ENCODE measurements at regions not wholly inside any gene's neighbourhood (a gene's known extent, or its start where the extent isn't known, plus 50 kb on each side); places are given as distances from the start of the nearest gene placed in this dataset.
"Not testable (repeated sequence)": the region's sequence is repeated elsewhere in the genome, so short reads cannot be mapped to it uniquely, and the experiment has no call there.

GRCh38 chr1:118298397-118298796 is 113.4 kb upstream of the SPAG17 start:
- no peak overlapping the region for H3K27ac ChIP-seq (ENCODE audit: low read depth, low read length)
- peaks cover 32% of the 10 kb centered on the region for H3K4me1 ChIP-seq (ENCODE audit: control insufficient read depth, insufficient read depth, low read length)
- no peaks in the 10 kb centered on the region for H3K9me3 ChIP-seq (ENCODE audit: control insufficient read depth, insufficient read depth, low read length)
- no peak overlapping the region for H3K4me3 ChIP-seq (ENCODE audit: low read depth, low read length)
- no peaks in the 10 kb centered on the region for H3K27me3 ChIP-seq (ENCODE audit: control insufficient read depth, insufficient read depth, low read length)
- H3K36me3 ChIP-seq (ENCODE audit: control insufficient read depth, insufficient read depth, low read length): no peaks in the 10 kb centered on the region
- no peak overlapping the region for H3K9ac ChIP-seq (ENCODE audit: low read depth, low read length)

DNA sequence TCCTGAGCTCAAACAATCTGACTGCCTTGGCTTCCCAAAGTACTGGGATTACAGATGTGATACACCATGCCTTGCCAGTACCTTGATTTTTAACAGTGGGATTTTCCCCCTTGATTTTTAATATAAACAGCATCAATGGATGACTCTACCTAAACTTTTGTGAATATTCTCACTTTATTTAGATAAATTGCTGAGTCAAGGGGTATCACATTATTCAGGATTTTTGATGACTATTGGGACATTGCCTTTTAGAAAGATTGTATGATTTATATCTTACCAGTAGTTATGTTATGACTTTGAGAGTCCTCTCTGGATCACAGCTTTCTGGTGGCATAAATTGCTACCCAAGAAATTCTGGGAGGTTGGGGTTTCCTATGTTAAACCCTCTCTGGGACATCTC is 112.5 kb upstream of the SPAG17 start:
- H3K4me1 ChIP-seq (ENCODE audit: control insufficient read depth, insufficient read depth, low read length): peaks cover 23% of the 10 kb centered on the region
- no peak overlapping the region for H3K9ac ChIP-seq (ENCODE audit: low read depth, low read length)
- H3K9me3 ChIP-seq (ENCODE audit: control insufficient read depth, insufficient read depth, low read length): no peaks in the 10 kb centered on the region
- no peak overlapping the region for H3K4me3 ChIP-seq (ENCODE audit: low read depth, low read length)
- no peaks in the 10 kb centered on the region for H3K27me3 ChIP-seq (ENCODE audit: control insufficient read depth, insufficient read depth, low read length)
- H3K36me3 ChIP-seq (ENCODE audit: control insufficient read depth, insufficient read depth, low read length): no peaks in the 10 kb centered on the region
- no peak overlapping the region for H3K27ac ChIP-seq (ENCODE audit: low read depth, low read length)

GRCh38 chr1:118294875-118295642 is 110.0 kb upstream of the SPAG17 start:
- no peaks in the 10 kb centered on the region for H3K27me3 ChIP-seq (ENCODE audit: control insufficient read depth, insufficient read depth, low read length)
- H3K9ac ChIP-seq (ENCODE audit: low read depth, low read length): no peak overlapping the region
- H3K4me1 ChIP-seq (ENCODE audit: control insufficient read depth, insufficient read depth, low read length): no peaks in the 10 kb centered on the region
- no peaks in the 10 kb centered on the region for H3K36me3 ChIP-seq (ENCODE audit: control insufficient read depth, insufficient read depth, low read length)
- no peak overlapping the region for H3K27ac ChIP-seq (ENCODE audit: low read depth, low read length)
- no peak overlapping the region for H3K4me3 ChIP-seq (ENCODE audit: low read depth, low read length)
- H3K9me3 ChIP-seq (ENCODE audit: control insufficient read depth, insufficient read depth, low read length): no peaks in the 10 kb centered on the region

- no peak overlapping the region for H3K27ac ChIP-seq (ENCODE audit: low read depth, low read length)
- H3K9me3 ChIP-seq (ENCODE audit: control insufficient read depth, insufficient read depth, low read length): no peaks in the 10 kb centered on the region
- H3K36me3 ChIP-seq (ENCODE audit: control insufficient read depth, insufficient read depth, low read length): no peaks in the 10 kb centered on the region
- H3K27me3 ChIP-seq (ENCODE audit: control insufficient read depth, insufficient read depth, low read length): no peaks in the 10 kb centered on the region
- H3K4me1 ChIP-seq (ENCODE audit: control insufficient read depth, insufficient read depth, low read length): no peaks in the 10 kb centered on the region
- no peak overlapping the region for H3K4me3 ChIP-seq (ENCODE audit: low read depth, low read length)
- H3K9ac ChIP-seq (ENCODE audit: low read depth, low read length): no peak overlapping the region
These were observed 106.6 kb upstream of the SPAG17 start for GRCh38 chr1:118291661-118292060.

- H3K9ac ChIP-seq (ENCODE audit: low read depth, low read length): no peak overlapping the region
- no peak overlapping the region for H3K27ac ChIP-seq (ENCODE audit: low read depth, low read length)
- no peaks in the 10 kb centered on the region for H3K36me3 ChIP-seq (ENCODE audit: control insufficient read depth, insufficient read depth, low read length)
These were observed 105.5 kb upstream of the SPAG17 start for GRCh38 chr1:118290571-118290970.

GRCh38 chr1:118290046-118290445 is 105.0 kb upstream of the SPAG17 start:
- Histone ChIP-seq H3K9ac (ENCODE audit: low read depth, low read length) (no peak overlapping the region), H3K27ac (ENCODE audit: low read depth, low read length) (no peak overlapping the region), H3K4me1 (ENCODE audit: control insufficient read depth, insufficient read depth, low read length) (no peaks in the 10 kb centered on the region), H3K4me3 (ENCODE audit: low read depth, low read length) (no peak overlapping the region), H3K36me3 (ENCODE audit: control insufficient read depth, insufficient read depth, low read length) (no peaks in the 10 kb centered on the region), H3K9me3 (ENCODE audit: control insufficient read depth, insufficient read depth, low read length) (no peaks in the 10 kb centered on the region), H3K27me3 (ENCODE audit: control insufficient read depth, insufficient read depth, low read length) (no peaks in the 10 kb centered on the region)

More at GRCh38 chr1:118290571-118290970, 105.5 kb upstream of the SPAG17 start:
- no peak overlapping the region for H3K4me3 ChIP-seq (ENCODE audit: low read depth, low read length)
- H3K4me1 ChIP-seq (ENCODE audit: control insufficient read depth, insufficient read depth, low read length): no peaks in the 10 kb centered on the region
- H3K9me3 ChIP-seq (ENCODE audit: control insufficient read depth, insufficient read depth, low read length): no peaks in the 10 kb centered on the region
- H3K27me3 ChIP-seq (ENCODE audit: control insufficient read depth, insufficient read depth, low read length): no peaks in the 10 kb centered on the region

- H3K4me1 ChIP-seq (ENCODE audit: control insufficient read depth, insufficient read depth, low read length); H3K36me3 ChIP-seq (ENCODE audit: control insufficient read depth, insufficient read depth, low read length); H3K9me3 ChIP-seq (ENCODE audit: control insufficient read depth, insufficient read depth, low read length); H3K27me3 ChIP-seq (ENCODE audit: control insufficient read depth, insufficient read depth, low read length); H3K9ac ChIP-seq (ENCODE audit: low read depth, low read length); H3K27ac ChIP-seq (ENCODE audit: low read depth, low read length); H3K4me3 ChIP-seq (ENCODE audit: low read depth, low read length): not testable (repeated sequence)
These were observed 95.6 kb upstream of the SPAG17 start for GRCh38 chr1:118280656-118281055.

DNA sequence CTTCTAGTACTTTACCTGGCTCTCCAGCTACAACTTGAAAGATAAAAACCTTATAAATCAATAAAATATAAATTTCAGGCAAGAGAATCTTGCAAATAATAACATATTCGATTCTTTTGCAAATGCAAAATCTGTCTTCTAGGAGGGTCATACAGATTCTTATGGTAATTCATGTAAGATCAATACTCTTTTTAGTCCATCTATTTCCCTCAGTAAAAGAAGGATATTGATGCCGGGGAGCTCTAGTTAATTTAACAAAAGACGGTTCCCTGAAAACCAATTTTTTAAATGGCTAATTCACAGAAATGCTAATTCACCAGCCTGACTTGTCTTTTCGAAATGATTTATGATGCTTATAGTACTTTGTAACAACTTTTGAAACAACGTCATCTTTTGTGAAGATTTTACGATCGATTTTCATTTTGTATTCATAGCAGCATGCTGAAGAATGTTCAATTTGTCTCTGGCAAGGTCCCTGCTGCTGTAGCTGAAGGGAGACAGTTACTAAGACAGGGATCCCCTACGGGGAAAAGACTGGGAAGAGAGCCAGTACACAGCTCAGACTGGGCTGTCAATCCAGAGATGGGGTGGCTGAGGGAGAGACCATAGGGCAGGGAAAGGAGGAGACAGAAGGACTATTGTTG is 90.6 kb upstream of the SPAG17 start:
- Histone ChIP-seq H3K9ac (ENCODE audit: low read depth, low read length) (no peak overlapping the region), H3K27ac (ENCODE audit: low read depth, low read length) (no peak overlapping the region), H3K4me1 (ENCODE audit: control insufficient read depth, insufficient read depth, low read length) (peaks cover 7% of the 10 kb centered on the region), H3K27me3 (ENCODE audit: control insufficient read depth, insufficient read depth, low read length) (no peaks in the 10 kb centered on the region), H3K4me3 (ENCODE audit: low read depth, low read length) (no peak overlapping the region), H3K9me3 (ENCODE audit: control insufficient read depth, insufficient read depth, low read length) (no peaks in the 10 kb centered on the region), H3K36me3 (ENCODE audit: control insufficient read depth, insufficient read depth, low read length) (no peaks in the 10 kb centered on the region)

GRCh38 chr1:118272884-118273283 is 87.9 kb upstream of the SPAG17 start:
- Histone ChIP-seq H3K4me3 (ENCODE audit: low read depth, low read length) (no peak overlapping the region), H3K9me3 (ENCODE audit: control insufficient read depth, insufficient read depth, low read length) (no peaks in the 10 kb centered on the region)

GRCh38 chr1:118271883-118272282 is 86.9 kb upstream of the SPAG17 start:
- Histone ChIP-seq H3K9ac (ENCODE audit: low read depth, low read length) (no peak overlapping the region), H3K9me3 (ENCODE audit: control insufficient read depth, insufficient read depth, low read length) (no peaks in the 10 kb centered on the region), H3K4me3 (ENCODE audit: low read depth, low read length) (no peak overlapping the region), H3K27ac (ENCODE audit: low read depth, low read length) (no peak overlapping the region), H3K4me1 (ENCODE audit: control insufficient read depth, insufficient read depth, low read length) (peaks cover 7% of the 10 kb centered on the region), H3K27me3 (ENCODE audit: control insufficient read depth, insufficient read depth, low read length) (no peaks in the 10 kb centered on the region), H3K36me3 (ENCODE audit: control insufficient read depth, insufficient read depth, low read length) (no peaks in the 10 kb centered on the region)

More at GRCh38 chr1:118272884-118273283, 87.9 kb upstream of the SPAG17 start:
- Histone ChIP-seq H3K36me3 (ENCODE audit: control insufficient read depth, insufficient read depth, low read length) (no peaks in the 10 kb centered on the region), H3K27ac (ENCODE audit: low read depth, low read length) (no peak overlapping the region), H3K9ac (ENCODE audit: low read depth, low read length) (no peak overlapping the region), H3K4me1 (ENCODE audit: control insufficient read depth, insufficient read depth, low read length) (peaks cover 7% of the 10 kb centered on the region), H3K27me3 (ENCODE audit: control insufficient read depth, insufficient read depth, low read length) (no peaks in the 10 kb centered on the region)

DNA sequence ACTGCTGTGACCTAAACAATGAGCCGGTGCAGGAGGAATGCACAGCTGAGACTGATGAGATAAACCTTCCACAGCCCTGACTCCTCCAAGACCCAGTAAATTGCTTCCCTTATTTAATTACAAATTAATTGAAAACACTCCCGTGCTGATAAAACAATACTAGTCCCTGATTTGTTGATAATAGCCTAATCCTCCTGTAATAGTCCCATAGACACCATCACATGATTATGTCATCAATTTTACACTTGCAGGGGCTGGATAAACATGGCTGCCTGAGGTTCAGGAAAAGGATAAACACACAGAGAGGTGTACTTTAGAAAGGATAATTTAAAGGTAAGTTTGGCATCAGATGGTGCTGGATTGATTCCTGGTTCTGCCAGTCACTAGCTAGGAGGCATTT is 84.6 kb upstream of the SPAG17 start:
- Histone ChIP-seq H3K9ac (ENCODE audit: low read depth, low read length) (no peak overlapping the region), H3K27ac (ENCODE audit: low read depth, low read length) (no peak overlapping the region), H3K9me3 (ENCODE audit: control insufficient read depth, insufficient read depth, low read length) (no peaks in the 10 kb centered on the region), H3K4me3 (ENCODE audit: low read depth, low read length) (no peak overlapping the region), H3K4me1 (ENCODE audit: control insufficient read depth, insufficient read depth, low read length) (peaks cover 4% of the 10 kb centered on the region), H3K36me3 (ENCODE audit: control insufficient read depth, insufficient read depth, low read length) (no peaks in the 10 kb centered on the region), H3K27me3 (ENCODE audit: control insufficient read depth, insufficient read depth, low read length) (no peaks in the 10 kb centered on the region)

Data from HUES48 (cell line).